OCI-M1 (cell line): ENCODE measurements at regions not wholly inside any gene's neighbourhood (a gene's known extent, or its start where the extent isn't known, plus 50 kb on each side); places are given as distances from the start of the nearest gene placed in this dataset.
A peak's percentile ranks its signal among the peaks of the same experiment; 100 is the strongest.

Source experiments
- DNase-seq: peaks from one replicate; lab custom pipeline; 2025; lab: John Stamatoyannopoulos, UW

- no peak for DNase-seq
Measured at GRCh38 chrX:80098038-80098437, 83.5 kb downstream of the TBX22 start.

DNA sequence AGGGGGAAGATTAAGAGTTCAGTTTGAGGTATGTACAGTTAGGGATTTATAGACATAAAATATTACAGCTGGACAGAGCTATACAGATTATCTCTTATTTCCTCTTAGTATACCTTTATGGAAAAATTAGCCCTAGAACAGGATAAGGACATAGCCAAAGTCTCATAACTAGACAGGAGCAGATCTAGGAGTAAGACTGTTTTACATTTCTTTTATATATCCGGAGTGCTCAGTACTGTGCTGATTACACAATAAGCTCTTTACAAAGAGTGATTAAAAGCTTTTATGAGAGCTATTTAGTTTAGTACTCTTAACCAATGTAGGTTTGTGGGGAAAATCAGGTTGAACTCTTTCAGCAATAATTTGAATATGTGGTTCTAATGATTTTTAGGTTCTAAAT lies 105.8 kb downstream of the TBX22 start:
- DNase-seq: no peak

GRCh38 chrX:80138938-80139337 lies 124.4 kb downstream of the TBX22 start:
- no peak for DNase-seq

- no peak for DNase-seq
Measured at GRCh38 chrX:80139564-80139963, 125.0 kb downstream of the TBX22 start.

GRCh38 chrX:80170581-80170980 lies 156.0 kb downstream of the TBX22 start:
- DNase-seq: no peak

DNA sequence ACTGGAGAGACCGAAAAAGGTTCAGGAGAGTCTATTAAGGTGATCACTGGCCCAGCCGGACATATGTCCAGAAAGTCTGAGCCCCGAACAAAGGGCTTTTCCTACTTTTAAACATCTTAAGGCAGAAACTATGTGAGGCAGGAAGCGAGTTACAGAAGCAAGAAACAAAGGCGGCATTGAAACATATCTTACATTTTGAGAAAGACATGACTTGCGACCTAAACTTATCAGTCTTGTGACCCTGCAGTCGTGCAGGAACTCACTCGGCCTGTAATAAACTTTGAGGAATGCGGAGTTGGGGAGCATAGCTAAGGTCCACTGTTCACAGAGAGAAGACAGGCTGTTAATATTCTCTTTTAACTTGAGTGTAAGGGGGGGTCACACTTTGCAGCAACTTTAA lies 158.7 kb downstream of the TBX22 start:
- DNase-seq: no peak

DNA sequence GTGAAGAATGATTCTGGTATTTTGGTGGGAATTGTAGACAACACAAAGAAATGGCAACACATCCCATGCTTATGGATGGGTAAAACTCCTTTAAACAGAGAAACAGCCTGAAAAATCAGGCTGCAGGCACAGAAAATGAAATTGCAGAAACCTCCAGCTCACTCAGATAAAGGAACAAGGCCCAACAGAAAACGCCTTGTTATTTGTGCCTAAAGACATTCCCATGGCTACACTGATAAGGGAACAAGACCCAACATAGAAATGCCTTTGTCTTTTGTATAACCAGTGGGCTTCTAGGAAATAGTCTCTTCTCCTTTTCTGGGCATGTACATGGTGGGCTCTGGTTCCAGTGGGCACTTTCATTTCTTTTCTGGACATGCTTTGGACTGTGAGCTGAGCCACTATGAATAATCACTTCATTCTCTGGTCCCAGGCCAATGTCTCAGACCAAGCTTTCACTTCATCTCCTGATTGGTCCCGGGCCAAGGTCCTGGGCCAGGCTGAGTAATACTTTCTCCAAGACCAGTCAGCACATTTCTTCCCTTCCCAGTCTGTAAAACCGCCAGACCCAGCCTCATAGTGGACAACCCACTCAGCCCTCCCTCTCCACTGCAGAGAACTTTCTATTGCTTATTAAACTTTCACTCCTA lies 160.5 kb downstream of the TBX22 start:
- peak; percentile 1 for DNase-seq

GRCh38 chrX:80181079-80181478 lies 166.5 kb downstream of the TBX22 start:
- peak; percentile 28 for DNase-seq

DNA sequence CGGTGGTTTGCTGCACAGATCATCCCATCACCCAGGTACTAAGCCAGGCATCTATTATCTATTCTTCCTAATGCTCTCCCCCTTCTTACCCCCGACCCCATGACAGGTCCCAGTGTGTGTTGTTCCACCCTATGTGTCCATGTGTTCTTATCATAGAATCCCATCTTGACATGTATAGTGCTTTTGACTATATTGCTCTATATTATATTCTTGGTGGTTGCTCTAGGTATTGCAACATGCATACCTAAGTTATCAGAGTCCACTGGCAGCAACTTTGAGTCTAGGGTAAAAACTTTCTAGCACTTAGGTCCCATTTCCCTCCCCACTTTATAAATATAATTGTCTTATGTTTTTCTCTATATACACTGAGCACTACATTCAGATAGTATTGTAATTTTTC lies 170.3 kb downstream of the TBX22 start:
- peak; percentile 7 for DNase-seq

- DNase-seq: peak; percentile 13
Measured at GRCh38 chrX:80206647-80207046, 192.1 kb downstream of the TBX22 start.

DNA sequence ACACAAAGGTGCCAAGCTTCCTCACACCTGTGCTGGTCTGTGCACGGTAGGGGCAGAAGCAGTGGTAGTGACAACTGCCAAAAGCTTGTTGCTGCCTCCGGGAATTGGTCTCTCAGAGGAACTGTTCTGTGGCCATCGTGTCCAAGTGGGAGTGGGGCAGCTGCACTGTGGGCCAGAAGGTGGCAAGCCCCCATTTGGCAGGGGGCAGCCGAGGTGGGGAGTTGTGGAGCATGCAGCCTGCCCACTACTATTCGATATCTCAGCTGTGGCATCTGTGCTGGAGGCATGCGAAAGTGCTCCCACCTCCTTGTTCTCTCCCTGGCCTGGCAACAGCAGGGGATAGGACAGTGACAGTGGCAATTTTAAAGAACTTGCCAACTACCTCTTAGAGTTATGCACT lies 192.8 kb downstream of the TBX22 start:
- DNase-seq: no peak

- DNase-seq: peak; percentile 19
Measured at GRCh38 chrX:80216086-80216485, 201.5 kb downstream of the TBX22 start.

GRCh38 chrX:80223982-80224579 lies 196.2 kb upstream of the TENT5D start:
- DNase-seq: peak; percentile 71

DNA sequence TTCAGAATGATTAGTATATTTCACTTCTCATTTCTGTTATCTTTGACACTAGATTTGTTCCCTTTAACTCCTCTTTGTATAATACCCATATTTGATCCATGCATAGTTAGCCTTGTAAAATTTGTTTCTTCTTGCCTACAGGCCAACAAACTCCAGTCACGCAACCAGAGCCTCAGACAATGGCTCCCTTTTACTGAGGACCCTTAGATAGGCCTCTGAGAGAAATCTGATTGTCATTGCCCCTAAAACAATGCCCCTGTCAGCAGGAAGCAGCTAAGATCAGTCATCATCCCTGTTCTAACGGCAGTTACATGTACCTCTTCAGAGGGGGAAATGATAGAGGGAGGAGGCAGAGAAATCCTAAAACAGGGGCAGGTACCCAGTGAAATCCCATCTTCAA lies 190.6 kb upstream of the TENT5D start:
- no peak for DNase-seq

GRCh38 chrX:80237072-80237471 lies 183.2 kb upstream of the TENT5D start:
- no peak for DNase-seq

- peak; percentile 3 for DNase-seq
Measured at GRCh38 chrX:80246271-80246670, 174.0 kb upstream of the TENT5D start.

GRCh38 chrX:80266287-80266686 lies 154.0 kb upstream of the TENT5D start:
- no peak for DNase-seq

GRCh38 chrX:80266979-80267378 lies 153.3 kb upstream of the TENT5D start:
- DNase-seq: no peak

- no peak for DNase-seq
Measured at GRCh38 chrX:80267790-80268189, 152.5 kb upstream of the TENT5D start.

- peak; percentile 21 for DNase-seq
Measured at GRCh38 chrX:80282535-80282934, 137.7 kb upstream of the TENT5D start.

DNA sequence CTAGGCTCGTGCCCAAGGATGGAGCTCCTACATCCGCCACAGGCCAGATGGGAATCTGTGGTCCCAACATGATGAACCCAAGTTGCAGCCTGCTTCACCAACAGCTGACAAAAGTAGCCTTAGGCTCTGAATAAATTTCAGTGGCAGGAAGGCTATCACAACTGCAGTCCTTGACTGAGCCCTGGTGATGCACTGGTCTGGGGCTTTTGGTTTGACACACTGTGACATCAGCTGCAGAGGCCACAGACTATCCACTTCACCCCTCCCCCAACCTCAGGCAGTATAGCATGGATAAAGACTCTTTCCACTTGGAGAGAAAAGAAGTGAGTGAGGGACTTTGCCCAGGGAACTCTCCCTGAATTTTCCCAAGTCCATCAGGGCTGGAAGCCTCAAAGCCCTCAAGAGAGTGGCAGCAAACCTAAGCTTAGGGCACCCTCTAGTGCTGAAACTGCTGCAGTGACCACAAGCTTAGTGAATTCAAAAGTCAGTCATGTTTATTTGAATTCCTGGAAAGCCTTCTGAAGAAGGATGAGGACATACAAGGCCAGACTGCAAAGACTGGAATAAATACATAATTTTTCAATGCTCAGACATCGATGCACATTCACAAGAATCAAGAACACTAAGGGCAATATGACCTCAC lies 135.0 kb upstream of the TENT5D start:
- peak; percentile 62 for DNase-seq

- no peak for DNase-seq
Measured at GRCh38 chrX:80290834-80291233, 129.4 kb upstream of the TENT5D start.

DNA sequence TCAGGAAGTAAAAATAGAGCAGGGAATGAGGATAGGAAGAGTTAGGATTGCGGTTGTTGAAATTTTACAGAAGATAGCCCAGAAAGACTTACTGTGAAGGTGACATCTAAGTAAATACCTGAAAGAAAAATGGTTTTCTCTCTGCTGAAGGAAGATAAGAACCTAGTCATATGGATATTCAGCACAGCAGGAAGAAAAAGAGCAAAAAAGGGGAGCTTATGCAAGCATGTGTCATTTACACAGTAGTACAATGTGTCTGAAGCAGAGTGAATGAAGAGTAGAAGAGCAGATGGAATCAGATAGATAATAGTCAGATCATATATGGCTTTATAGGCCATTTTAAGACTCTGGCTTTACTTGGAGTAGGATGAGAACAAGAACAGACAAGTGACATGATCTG lies 126.9 kb upstream of the TENT5D start:
- no peak for DNase-seq

GRCh38 chrX:80306007-80306406 lies 114.2 kb upstream of the TENT5D start:
- no peak for DNase-seq
